GM18517 (cell line): ENCODE measurements at regions not wholly inside any gene's neighbourhood (a gene's known extent, or its start where the extent isn't known, plus 50 kb on each side); places are given as distances from the start of the nearest gene placed in this dataset.

Experiments
- ATAC-seq: cut with Tn5 transposase; IDR thresholded peaks from one replicate; pipeline ENCODE4 v1.9.1; 2021; ENCODE audit warnings: mild to moderate bottlenecking, moderate library complexity; ENCODE audit not compliant: unreplicated experiment

GRCh38 chr12:42812086-42812485 lies 222.5 kb upstream of the PRICKLE1 start:
- ATAC-seq: no peak

- no peak for ATAC-seq
Measured at GRCh38 chr12:42810006-42810405, 220.5 kb upstream of the PRICKLE1 start.

GRCh38 chr12:42809226-42809625 lies 219.7 kb upstream of the PRICKLE1 start:
- no peak for ATAC-seq

GRCh38 chr12:42807766-42808165 lies 218.2 kb upstream of the PRICKLE1 start:
- ATAC-seq: no peak

- ATAC-seq: no peak
Measured at GRCh38 chr12:42807251-42807650, 217.7 kb upstream of the PRICKLE1 start.

DNA sequence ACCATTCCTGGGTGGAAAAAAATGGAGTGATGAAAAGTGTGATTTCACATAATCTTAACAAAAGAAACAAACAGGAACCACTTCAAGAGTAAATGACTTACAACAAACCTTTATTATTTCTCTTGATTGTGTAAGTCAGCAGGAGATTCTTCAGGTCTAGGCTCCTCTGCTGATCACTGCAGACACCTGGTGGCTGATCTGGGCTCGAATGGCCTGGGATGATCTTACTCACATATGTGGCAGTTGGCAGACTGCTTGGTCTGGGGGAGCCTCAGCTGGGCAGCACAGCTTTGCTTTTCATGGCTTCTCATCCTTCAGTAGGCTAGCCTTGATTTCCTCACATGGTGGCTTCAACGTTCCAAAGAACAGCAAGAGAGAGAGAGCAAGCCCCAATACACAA lies 215.4 kb upstream of the PRICKLE1 start:
- no peak for ATAC-seq

DNA sequence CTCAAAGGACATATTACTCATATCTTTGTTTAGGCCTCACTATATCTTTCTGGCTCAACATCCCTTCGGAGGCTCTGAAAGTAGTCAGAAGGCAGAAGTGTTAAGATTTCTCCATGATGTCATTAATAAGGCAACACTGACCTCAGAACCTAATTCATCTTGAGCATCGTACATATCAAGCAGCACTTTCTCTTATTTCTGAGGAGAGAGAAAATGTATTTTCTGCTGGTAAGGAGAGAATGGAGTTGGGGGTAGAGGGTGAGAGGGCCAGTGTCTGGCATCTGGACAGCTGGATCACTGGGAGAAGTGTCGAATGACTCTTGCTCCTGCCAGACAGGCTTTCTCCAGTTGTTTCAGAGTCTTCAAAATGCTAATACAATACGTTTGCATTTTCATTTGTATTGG lies 213.2 kb upstream of the PRICKLE1 start:
- no peak for ATAC-seq

GRCh38 chr12:42801271-42801670 lies 211.7 kb upstream of the PRICKLE1 start:
- ATAC-seq: no peak

DNA sequence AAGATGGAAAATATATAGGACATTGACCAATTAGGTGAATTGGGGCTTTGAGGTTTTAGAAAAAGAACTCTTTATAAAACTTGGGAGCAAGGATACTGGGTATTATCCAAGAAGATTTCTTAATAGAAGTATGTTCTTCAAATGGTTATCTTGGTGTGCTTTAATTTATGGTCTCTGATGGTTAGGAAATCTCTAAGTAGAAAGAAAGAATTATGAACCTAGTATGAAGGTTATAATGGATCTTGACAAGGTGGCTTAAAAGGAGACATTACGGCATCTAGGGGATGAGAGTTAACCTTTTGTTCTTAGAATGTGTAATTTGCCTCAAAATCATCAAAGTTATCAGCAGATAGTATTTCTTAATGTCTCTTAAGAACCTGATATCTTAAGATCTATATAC lies 210.4 kb upstream of the PRICKLE1 start:
- ATAC-seq: no peak

DNA sequence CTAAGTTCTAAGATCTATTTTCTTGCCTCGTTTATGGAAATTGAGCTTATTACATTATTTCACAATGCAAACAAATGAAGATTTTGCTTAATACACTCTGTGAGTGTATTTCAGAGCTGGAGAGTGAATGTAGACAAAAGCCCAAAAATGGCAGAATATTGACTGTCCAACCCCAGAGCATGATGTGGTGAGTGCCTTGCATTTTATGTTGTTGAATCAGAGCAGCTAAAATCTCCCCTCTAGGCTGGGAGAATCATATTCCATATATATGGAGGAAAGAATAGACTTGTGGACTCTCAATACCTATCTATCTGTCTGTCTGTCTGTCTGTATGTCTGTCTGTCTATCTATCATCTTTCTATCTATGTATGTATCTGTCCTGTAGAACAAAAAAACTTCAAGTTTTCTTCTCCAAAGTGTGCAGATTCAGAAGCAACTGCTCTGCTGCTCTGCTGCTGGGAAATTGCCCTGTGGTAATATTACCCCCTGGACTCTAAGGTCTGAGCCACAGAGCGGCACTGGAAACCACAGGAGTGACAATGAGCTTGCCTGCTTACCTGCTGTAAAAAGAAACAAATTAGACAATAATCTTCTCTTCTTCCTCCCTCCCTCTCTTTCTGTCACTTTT lies 209.4 kb upstream of the PRICKLE1 start:
- ATAC-seq: no peak

GRCh38 chr12:42794806-42795205 lies 205.3 kb upstream of the PRICKLE1 start:
- no peak for ATAC-seq

GRCh38 chr12:42793166-42793565 lies 203.6 kb upstream of the PRICKLE1 start:
- ATAC-seq: no peak

DNA sequence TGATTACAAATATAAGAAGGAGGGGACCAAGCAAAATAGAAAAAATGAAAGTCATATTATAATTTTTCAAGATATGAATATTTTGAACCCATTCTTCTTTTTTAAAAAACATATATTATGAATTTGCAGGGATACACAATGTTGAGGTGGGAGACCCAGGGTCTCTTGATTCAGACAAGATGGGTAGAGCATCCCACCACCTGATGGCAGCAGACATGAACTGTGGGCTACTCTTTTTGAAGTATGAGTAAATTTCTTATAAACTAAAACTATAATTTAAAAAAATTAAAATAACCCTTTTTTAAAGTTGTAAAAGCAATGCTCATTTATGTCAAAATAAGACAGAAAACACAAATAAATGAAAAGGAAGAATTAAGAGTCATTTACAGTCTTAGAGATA lies 202.7 kb upstream of the PRICKLE1 start:
- no peak for ATAC-seq

DNA sequence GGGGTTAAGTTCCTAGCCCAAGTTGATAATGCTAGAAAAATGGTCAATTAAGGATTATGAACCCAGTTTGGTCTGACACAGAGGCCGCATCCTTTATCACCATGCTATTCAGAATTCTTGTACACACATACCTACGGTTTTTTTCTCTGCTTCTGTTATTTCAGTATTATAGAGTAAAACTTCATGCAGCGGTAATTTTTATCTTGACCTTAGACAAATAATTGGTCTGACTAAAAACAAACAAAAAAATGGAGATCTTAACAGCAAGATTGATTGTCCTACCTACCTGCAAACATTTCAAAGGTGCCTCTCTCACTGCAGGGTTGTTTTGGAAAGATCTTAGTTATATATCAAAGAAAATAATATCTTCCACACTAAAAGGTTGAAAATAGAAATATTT lies 201.9 kb upstream of the PRICKLE1 start:
- ATAC-seq: no peak

GRCh38 chr12:42790761-42791151 lies 201.2 kb upstream of the PRICKLE1 start:
- no peak for ATAC-seq

DNA sequence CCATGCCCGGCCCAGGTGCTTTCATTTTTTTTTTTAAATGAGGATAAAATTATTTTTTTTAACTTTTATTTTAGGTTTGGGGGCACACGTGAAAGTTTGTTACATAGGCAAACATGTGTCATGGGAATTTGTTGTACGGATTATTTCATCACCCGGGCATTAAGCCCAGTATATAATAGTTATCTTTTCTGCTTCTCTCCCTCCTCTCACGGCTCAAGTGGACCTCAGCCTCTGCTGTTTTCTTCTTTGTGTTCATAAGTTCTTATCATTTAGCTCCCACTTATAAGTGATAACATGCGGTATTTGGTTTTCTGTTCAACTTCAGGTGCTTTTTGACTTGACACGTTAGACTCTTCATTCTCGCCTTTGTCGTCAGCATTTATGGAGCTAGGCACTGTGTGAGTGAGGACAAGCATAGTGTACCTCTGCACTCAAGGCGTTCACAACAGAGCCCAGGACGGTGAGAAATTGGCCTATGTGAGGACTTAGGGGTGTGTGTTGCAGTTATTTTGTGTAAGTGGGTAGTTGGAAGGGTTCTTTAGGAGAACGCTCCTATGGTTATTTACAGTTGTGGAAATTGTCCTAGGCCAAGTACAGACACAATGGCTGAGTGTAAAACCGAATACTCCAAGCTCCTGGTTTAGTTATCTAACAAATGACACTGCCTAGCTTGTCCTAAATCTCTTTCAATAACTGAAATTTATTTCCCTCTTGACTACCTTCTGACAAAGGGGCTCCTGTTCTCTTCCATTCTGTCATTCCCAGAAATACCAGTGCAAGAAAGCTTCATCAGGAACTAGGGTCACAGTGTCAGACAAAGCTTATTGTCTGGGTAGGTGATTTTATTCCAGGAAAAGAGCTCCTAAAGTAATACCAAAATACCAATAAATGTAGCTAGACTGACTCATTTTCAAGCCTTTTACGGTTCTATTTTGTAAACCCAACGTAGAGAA lies 200.5 kb upstream of the PRICKLE1 start:
- no peak for ATAC-seq

GRCh38 chr12:42786400-42787148 lies 197.0 kb upstream of the PRICKLE1 start:
- no peak for ATAC-seq

GRCh38 chr12:42785944-42786343 lies 196.4 kb upstream of the PRICKLE1 start:
- no peak for ATAC-seq

DNA sequence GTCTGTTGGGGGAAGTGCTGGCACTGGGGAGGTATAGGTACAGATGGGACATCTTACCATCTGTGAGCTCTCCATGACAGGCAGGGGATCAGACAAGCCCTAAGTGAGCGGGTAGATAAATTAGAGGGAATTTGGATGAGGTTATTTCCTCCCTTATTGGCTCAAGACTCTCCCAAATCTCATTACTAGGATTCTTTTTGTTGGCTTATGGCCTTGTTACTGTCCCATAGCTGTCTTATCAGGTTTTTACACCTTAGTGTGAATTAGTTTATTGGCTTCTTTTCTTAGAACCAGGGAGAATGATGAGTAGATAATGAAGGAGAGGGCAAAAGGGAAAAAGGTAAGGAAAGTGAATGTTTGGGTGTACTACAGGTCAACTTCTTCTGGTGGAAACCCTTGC lies 191.1 kb upstream of the PRICKLE1 start:
- ATAC-seq: no peak

DNA sequence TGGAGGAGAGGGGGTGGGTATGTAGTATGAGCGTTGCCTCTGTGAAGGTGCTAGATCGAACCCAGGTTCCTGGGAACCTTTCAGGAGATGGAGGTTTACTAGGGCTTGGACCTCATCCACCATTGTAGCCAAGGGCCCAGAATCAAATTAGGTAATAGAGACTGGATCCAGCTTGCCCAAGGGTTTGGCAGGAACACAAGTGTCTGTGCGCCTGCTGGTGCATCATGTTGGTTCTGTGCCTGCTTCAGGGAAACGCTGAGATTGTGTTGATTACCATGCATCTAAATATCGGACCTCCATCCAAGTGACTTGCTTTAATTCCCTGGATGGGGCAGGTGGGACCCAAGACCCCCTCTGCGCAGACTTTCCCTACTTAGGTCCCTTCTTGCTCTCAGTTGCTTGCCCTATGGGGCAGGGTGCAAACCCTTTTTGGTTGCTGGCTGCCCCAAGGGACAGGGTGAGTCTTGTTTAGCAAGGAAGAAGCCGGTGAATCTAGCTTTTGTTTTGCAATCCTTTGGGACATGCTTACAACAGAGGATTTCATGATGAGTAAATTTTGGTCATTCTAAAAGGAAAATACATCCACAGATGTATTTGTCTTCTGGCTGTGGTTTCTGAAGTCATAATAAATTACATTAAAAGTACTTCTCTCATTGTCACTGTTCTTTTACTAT lies 189.8 kb upstream of the PRICKLE1 start:
- ATAC-seq: no peak

- no peak for ATAC-seq
Measured at GRCh38 chr12:42776396-42776795, 186.8 kb upstream of the PRICKLE1 start.
